Nephron (organoid): ENCODE measurements at regions not wholly inside any gene's neighbourhood (a gene's known extent, or its start where the extent isn't known, plus 50 kb on each side); places are given as distances from the start of the nearest gene placed in this dataset.

Experiments used
- H3K27ac Mint-ChIP-seq, 3 experiments: 2 replicates each; pipeline ENCODE4 v1.8.0; 2020; ENCODE audit warnings: mixed read lengths in 3 of 3, mild to moderate bottlenecking in 2 of 3, moderate library complexity in 1 of 3
- H3K27me3 Mint-ChIP-seq: 2 replicates; pipeline ENCODE4 v1.8.0; 2021; ENCODE audit warnings: low read depth, mild to moderate bottlenecking, moderate library complexity, mixed read lengths
- H3K36me3 Mint-ChIP-seq: 2 replicates; pipeline ENCODE4 v1.8.0; 2020; ENCODE audit warnings: low read depth, mixed read lengths
- H3K4me1 Mint-ChIP-seq: 2 replicates; pipeline ENCODE4 v1.8.0; 2020; ENCODE audit warnings: mixed read lengths
- H3K4me3 Mint-ChIP-seq, 3 experiments: 2 replicates each; pipeline ENCODE4 v1.8.0; 2020; ENCODE audit warnings: mild to moderate bottlenecking in 3 of 3, mixed read lengths in 3 of 3, moderate library complexity in 2 of 3
- H3K9me3 Mint-ChIP-seq: 2 replicates; pipeline ENCODE4 v1.8.0; 2020; ENCODE audit warnings: mixed read lengths
- TF ChIP-seq, protein P1 (sequence below), 3 experiments: fragments of 200-600 bp; sonication (generic); IDR thresholded peaks; one replicate each; pipeline ENCODE4 v1.5.0; 2021; ENCODE audit warnings: antibody characterized with exemption in 3 of 3; ENCODE audit not compliant: unreplicated experiment in 3 of 3

DNA sequence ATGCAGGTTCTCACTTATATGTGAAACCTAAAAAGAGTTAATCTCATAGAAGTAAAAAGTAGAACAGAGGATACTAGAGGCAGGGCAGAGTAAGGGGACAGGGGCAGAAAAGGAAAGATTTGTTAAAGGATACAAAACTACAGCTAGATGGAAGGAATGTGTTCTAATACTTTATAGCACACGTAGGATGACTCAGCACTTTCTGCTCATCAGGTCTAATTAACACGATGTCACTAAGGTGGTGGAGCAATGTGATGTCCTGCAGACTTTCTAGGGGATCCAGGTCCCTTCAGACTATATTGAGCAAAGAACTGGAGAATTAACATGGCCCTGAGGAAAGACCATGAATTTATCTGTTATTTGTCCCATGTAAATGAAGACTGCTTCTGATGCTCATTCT is 80.8 kb upstream of the CMKLR1 start:
- H3K4me3 Mint-ChIP-seq = no peak overlapping the region
- no peaks in the 10 kb centered on the region for H3K4me1 Mint-ChIP-seq
- TF ChIP-seq, protein P1, sequence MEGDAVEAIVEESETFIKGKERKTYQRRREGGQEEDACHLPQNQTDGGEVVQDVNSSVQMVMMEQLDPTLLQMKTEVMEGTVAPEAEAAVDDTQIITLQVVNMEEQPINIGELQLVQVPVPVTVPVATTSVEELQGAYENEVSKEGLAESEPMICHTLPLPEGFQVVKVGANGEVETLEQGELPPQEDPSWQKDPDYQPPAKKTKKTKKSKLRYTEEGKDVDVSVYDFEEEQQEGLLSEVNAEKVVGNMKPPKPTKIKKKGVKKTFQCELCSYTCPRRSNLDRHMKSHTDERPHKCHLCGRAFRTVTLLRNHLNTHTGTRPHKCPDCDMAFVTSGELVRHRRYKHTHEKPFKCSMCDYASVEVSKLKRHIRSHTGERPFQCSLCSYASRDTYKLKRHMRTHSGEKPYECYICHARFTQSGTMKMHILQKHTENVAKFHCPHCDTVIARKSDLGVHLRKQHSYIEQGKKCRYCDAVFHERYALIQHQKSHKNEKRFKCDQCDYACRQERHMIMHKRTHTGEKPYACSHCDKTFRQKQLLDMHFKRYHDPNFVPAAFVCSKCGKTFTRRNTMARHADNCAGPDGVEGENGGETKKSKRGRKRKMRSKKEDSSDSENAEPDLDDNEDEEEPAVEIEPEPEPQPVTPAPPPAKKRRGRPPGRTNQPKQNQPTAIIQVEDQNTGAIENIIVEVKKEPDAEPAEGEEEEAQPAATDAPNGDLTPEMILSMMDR (IDR thresholded peaks at IDR 0.05; ENCODE audit: unreplicated experiment in 3 of 3) = no peak

DNA sequence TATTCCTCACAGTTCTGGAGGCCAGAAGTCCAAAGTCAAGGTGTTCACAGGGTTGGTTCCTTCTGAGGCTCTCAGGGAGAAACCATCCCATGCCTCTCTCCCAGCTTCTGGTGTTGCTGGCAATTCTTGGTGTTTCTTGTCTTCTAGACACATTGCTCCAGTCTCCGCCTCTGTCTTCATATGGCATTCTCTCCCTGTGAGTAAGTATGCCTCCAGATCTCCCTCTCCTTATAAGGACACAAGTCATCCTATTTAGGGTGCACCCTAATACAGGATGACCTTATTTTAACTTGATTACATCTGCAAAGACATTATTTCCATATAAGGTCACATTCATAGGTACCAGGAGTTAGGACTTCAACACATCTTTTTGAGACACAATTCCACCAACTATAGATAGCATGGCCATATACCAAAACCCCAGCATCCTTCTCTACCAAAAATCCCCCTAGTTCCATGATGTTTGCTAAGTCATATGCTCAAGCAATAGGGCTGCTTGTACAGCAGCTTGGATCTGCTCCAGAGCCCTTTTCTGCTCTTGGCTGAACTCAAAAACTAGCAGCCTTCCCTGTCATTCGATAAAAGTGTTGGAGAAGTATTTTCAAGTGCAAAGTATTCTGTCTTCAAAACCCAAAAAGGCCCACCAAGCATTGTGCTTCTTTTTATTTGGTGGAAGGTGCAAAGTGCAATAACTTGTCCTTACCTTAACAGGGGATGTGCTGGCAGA is 79.2 kb upstream of the CMKLR1 start:
- Mint-ChIP-seq H3K36me3 (no peaks in the 10 kb centered on the region), H3K9me3 (peaks cover 3% of the 10 kb centered on the region), H3K27ac (no peak overlapping the region), H3K4me3 (no peak overlapping the region), H3K4me1 (no peaks in the 10 kb centered on the region), H3K27me3 (peaks cover 3% of the 10 kb centered on the region)
- TF ChIP-seq, protein P1 (IDR thresholded peaks at IDR 0.05; ENCODE audit: unreplicated experiment in 3 of 3) = no peak

More for the DNA sequence above, 80.8 kb upstream of the CMKLR1 start:
- no peak overlapping the region for H3K27ac Mint-ChIP-seq
- no peaks in the 10 kb centered on the region for H3K36me3 Mint-ChIP-seq
- H3K9me3 Mint-ChIP-seq = peaks cover 3% of the 10 kb centered on the region
- peaks cover 7% of the 10 kb centered on the region for H3K27me3 Mint-ChIP-seq

DNA sequence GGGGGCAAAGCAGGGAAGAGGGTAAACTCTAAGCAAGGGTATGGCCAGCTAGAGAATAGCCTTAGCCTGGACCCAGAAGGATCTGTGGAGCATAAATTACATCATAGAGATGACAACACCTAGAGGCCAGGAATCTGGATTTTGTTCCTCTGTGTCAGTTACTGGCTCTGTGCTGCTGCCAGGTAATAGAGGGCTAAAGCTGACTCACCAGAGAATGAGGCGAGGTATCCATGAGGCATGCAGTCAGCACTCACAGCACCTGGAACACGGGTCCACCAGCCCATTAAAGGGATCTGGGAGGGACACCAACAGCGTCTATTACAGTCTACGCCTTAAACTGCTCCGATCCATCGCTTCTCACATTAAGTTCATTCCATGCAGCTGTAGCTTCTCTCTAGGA is 74.9 kb upstream of the CMKLR1 start:
- Mint-ChIP-seq H3K4me1 (no peaks in the 10 kb centered on the region), H3K9me3 (peaks cover 3% of the 10 kb centered on the region), H3K4me3 (no peak overlapping the region), H3K36me3 (no peaks in the 10 kb centered on the region), H3K27ac (no peak overlapping the region), H3K27me3 (no peaks in the 10 kb centered on the region)
- TF ChIP-seq, protein P1 (IDR thresholded peaks at IDR 0.05; ENCODE audit: unreplicated experiment in 3 of 3) = no peak

DNA sequence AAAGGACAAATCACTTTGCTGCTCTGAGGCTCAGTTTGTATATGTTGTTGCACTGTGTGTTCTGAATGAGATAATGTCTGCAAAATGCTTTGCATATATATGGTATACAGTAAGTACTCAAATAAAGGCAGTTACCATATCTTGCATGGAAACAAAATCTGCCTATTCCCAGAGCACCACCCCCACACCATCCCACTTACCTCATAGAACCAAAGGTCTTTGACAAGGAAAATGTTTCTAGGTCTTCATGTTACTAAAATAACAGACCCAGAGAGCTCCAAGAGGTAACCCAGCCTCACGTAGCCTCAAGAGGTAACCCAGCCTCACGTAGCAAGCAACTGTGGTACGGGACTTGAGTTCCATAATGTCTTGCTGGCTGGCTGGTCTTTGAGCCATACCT is 71.6 kb upstream of the CMKLR1 start:
- H3K4me1 Mint-ChIP-seq = no peaks in the 10 kb centered on the region
- no peak overlapping the region for H3K27ac Mint-ChIP-seq
- TF ChIP-seq, protein P1 (IDR thresholded peaks at IDR 0.05; ENCODE audit: unreplicated experiment in 3 of 3) = no peak
- H3K36me3 Mint-ChIP-seq = no peaks in the 10 kb centered on the region
- H3K9me3 Mint-ChIP-seq = peaks cover 9% of the 10 kb centered on the region
- H3K4me3 Mint-ChIP-seq = no peak overlapping the region
- no peaks in the 10 kb centered on the region for H3K27me3 Mint-ChIP-seq

DNA sequence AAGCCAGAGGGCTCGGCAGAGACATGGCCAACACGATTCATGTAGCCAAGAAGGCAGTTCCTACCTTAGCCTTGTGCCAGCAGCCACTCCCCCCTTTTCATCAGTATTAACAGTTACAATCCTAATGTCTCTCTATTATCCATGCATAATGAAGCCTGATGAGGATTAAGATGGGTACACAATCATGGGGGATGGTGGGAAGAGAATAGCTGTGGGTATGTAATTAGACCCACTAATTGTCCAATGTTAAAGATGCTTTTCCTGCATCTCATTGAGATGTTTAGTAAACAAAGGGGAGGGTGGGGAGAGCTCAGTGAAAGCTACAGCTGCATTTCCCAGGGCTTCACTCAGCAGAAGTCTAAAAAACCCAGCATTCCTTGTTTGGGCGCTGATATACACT is 70.4 kb upstream of the CMKLR1 start:
- H3K4me1 Mint-ChIP-seq = no peaks in the 10 kb centered on the region
- H3K36me3 Mint-ChIP-seq = no peaks in the 10 kb centered on the region
- H3K27ac Mint-ChIP-seq = no peak overlapping the region
- TF ChIP-seq, protein P1 (IDR thresholded peaks at IDR 0.05; ENCODE audit: unreplicated experiment in 3 of 3) = no peak
- no peak overlapping the region for H3K4me3 Mint-ChIP-seq
- peaks cover 12% of the 10 kb centered on the region for H3K9me3 Mint-ChIP-seq
- no peaks in the 10 kb centered on the region for H3K27me3 Mint-ChIP-seq

DNA sequence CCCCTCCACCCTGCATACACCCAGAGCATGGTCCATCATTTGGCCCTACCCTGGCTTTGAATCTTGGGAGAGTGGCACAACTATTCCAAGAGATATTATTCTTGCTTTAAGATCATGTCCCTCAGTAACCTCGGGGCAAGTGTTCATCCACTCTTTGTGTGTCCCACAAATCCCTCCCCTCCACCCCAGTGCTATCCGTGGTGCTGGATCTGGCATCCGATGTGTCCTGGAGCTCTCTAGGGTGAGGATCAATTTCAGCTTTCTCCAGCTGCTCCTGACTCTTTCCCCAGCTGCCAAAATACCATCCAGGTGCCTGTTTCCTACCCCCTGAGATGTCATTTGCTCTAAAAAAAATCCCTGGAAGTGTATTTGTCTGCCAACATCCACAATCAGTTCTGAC is 64.8 kb upstream of the CMKLR1 start:
- Mint-ChIP-seq H3K4me3 (no peak overlapping the region), H3K9me3 (peaks cover 12% of the 10 kb centered on the region), H3K27ac (no peak overlapping the region), H3K4me1 (no peaks in the 10 kb centered on the region), H3K27me3 (peaks cover 9% of the 10 kb centered on the region), H3K36me3 (no peaks in the 10 kb centered on the region)
- TF ChIP-seq, protein P1 (IDR thresholded peaks at IDR 0.05; ENCODE audit: unreplicated experiment in 3 of 3) = no peak
